GM18909 (cell line): ENCODE measurements at regions not wholly inside any gene's neighbourhood (a gene's known extent, or its start where the extent isn't known, plus 50 kb on each side); places are given as distances from the start of the nearest gene placed in this dataset.

Source experiments
- ATAC-seq: cut with Tn5 transposase; IDR thresholded peaks from one replicate; pipeline ENCODE4 v1.9.1; 2021; ENCODE audit warnings: mild to moderate bottlenecking; ENCODE audit not compliant: unreplicated experiment, poor library complexity

- ATAC-seq = no peak
These were observed 206.7 kb downstream of the LACC1 start for GRCh38 chr13:44086389-44086788.

GRCh38 chr13:44088411-44088810, 208.7 kb downstream of the LACC1 start:
- ATAC-seq = no peak

GRCh38 chr13:44088991-44089413, 209.3 kb downstream of the LACC1 start:
- no peak for ATAC-seq

- ATAC-seq = no peak
These were observed 209.7 kb downstream of the LACC1 start for GRCh38 chr13:44089452-44089851.

- no peak for ATAC-seq
These were observed 212.6 kb downstream of the LACC1 start for GRCh38 chr13:44092078-44092970.

DNA sequence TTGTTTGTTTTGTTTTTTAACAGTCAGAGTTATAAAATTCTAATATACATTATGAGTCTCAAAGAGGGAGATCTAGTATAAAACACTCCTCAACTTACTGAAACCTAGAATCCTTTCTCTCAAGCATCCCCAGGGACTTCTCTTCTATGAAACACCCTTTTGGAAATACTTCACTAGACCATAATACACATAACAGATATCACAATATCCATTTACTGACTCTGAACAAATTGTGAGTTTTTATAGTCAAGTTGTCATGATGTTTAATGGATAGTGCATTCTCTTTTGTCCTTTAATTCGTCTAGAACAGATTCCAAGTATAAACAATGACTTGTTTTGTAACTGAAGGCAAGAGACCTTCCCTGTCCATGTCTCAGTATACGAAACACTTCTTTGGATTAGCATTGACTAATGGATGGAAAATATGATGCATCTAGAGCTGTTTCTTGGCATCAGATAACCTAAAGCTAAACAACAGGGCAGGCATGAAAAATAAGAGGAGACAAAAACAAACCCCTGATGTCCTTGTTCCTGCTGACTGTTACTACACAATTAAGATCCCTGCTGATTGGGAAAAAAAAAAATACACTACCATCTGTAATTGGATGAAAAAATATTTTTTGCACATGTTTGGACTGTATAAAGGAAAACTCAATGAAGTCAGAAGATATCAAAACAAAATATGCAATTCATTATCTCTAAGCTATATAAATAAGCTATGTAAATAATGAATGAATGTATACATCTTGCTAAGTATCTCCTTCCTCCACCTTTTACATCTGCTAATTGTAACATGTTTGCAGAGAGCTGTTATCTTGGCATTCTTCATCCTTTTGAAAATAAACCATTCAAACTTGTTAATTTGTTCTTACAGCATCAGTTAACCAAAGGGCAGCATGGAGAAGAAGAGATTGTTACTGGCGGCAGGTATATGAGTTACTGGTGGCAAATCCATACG, 214.2 kb downstream of the LACC1 start:
- ATAC-seq = no peak

GRCh38 chr13:44096901-44097300, 217.2 kb downstream of the LACC1 start:
- ATAC-seq = no peak

DNA sequence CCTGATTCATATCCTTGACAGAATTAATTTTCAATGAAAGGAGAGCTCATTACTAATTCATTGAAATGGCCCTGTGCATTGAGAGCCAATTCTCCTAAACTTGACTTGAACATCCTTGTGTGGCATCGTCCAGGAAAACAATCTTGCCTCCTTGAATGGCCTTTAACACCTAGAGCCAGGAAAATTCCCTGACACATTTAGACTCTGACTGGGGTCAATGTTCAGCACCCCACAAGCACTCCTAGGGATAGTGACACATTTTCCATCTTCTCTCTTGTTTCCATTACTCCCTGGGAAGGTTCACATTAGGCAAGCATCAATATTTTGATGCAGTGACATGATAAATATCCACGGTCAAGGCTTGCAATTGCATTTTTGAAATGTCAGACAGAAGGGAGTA, 218.9 kb downstream of the LACC1 start:
- no peak for ATAC-seq

DNA sequence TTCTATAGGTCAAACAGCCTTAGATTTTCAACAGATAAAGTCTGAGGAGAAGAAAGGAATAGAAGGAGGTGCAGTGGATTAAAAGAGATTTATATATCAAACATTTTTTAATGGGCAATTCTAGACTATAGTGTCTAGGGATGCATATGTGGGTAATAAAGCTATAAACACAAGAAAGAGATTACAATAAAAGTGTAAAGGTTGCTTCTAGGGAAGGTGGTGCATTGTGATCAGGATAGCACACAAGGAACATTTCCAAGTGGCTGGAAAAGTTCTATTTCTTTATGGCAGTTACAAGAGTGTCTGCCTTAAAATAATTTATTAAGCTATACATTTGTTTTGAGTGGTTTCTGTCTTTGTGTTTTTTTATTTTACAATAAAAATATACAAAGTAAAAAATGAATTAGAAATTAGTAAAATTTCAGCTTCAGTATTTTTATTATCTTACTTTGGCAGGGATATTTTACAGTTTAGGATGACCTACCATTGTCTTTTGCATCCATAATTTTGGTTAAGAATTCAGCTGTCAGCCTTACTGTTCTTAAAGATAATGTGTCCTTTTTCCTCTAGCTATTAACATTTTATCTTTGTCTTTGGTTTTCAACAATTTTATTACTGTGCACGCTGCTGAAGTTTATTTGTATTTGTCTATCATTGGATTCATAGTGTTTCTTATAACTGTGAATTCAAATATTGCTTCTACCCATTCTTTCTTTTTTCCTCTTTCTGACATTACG, 221.8 kb downstream of the LACC1 start:
- ATAC-seq = no peak

- no peak for ATAC-seq
These were observed 223.9 kb downstream of the LACC1 start for GRCh38 chr13:44103429-44104196.

GRCh38 chr13:44104197-44104490, 224.4 kb downstream of the LACC1 start:
- no peak for ATAC-seq

- no peak for ATAC-seq
These were observed 225.3 kb downstream of the LACC1 start for GRCh38 chr13:44104969-44105368.

DNA sequence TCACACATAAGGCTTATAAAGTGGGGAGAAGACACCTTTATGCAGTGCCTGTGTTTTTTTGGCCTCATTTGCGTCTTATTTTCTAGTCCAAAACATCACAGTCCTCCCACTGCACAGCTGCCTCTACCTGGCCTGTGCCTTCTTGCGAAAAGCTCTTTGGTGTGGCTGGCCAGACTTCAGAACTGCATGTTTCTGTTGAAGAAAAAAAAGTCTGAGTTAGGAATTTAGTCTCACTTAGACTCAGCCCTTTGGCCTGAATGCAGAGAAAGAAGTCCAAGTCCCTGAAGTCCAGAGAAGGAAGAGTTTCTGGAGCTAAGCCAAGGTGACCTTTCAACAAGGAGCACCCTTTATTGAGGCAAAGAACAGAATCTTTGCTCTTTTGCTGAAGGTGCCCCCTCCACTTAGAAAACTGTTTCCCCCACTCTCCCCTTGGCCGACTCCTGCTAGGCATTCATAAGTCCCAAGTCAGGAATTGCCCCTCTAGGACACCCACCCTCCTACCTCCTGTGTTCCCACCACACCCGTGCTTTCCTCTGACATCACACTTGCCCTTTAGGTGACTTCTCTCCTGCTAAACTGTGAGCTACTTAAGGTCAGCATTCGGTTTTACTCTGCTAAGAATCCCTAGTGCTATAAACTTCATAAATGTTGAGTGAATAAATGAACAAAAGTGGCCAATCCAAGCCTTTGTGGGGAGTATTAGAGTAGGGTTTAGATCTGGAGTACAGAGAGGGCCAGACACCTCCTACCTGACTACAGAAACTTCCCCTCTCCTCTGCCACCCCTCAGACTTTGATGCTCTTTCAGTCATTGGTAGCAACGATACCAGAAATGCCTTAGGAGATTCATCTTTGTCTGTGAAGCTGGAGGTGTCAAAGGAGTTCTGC, 226.8 kb downstream of the LACC1 start:
- no peak for ATAC-seq

- no peak for ATAC-seq
These were observed 227.8 kb downstream of the LACC1 start for GRCh38 chr13:44107357-44108121.

DNA sequence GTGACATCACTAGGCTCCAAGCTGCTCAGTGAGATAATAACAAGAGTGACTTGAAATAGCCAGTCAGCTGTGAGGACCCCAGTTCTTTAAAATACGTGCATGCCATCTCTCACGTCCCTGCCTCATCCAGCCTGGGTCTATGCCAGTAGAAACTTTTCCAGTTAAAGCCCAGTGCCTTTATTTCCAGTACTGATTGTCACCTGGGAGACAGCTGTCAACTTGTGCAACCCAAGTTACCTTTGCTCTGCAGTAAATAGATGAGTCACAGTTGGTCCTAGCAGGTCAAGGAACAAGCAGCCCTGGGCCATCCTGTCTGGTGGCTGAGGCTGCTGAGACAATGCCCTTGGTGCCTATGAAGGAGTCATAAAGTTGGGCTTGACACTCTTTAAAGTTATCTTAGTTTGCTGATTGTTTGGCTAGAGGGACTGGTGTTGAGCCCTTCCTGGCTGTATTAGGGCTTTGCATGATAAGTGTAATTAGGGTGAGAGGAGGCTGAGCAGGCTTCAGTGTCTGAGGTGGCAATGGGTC, 228.7 kb downstream of the LACC1 start:
- ATAC-seq = no peak

DNA sequence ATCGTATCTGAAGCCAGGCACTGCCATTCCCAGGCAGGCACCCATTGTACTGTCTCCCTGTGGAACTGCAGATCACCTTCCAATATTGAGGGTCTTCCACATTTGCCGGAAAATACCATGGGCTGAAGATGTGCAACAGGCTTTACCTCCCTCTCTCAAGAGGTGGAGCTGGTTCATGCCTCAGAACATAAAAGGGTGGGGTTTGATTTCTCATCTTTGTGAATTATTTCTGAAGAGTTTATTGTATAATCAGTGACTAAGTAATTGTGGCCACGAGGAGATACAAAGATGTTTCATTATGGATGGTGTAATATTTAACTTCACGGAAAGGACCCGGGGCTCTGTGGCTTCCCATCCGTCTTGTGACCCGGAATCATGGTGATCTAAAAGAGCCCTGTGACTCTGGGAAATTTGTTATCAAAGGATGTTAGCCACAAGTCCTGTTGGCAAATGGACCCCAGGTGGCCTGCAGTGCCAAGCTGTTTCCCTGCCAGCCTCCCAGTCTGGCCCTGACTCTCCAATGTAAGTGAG, 230.5 kb downstream of the LACC1 start:
- ATAC-seq = no peak

- no peak for ATAC-seq
These were observed 232.0 kb downstream of the LACC1 start for GRCh38 chr13:44111701-44112100.
